Kidney (tissue), 13 donors: ENCODE measurements at regions not wholly inside any gene's neighbourhood (a gene's known extent, or its start where the extent isn't known, plus 50 kb on each side); places are given as distances from the start of the nearest gene placed in this dataset.
"Not testable (repeated sequence)": the region's sequence is repeated elsewhere in the genome, so short reads cannot be mapped to it uniquely, and the experiment has no call there.

Experiments
- DNase-seq, 5 donors: peaks; one replicate each; pipeline ENCODE4 v3.0.0-alpha.2; 2013 to 2020
- FAIRE-seq: peaks from 2 replicates; lab custom pipeline; 2012; peaks lifted over from hg19 to GRCh38; lab: Jason Lieb, UNC
- H3K27ac ChIP-seq, 2 donors: one replicate each; pipeline ENCODE4 v1.7.0; 2013; ENCODE audit warnings: low read depth in 2 of 2, low read length in 2 of 2, inconsistent platforms in 1 of 2
- H3K27me3 ChIP-seq: one replicate; pipeline ENCODE4 v1.7.1; 2013; ENCODE audit warnings: low read length, inconsistent platforms; ENCODE audit not compliant: control insufficient read depth, insufficient read depth
- H3K36me3 ChIP-seq, 3 donors: one replicate each; pipeline versions ENCODE4 v1.7.0 to v1.7.1; 2013; ENCODE audit warnings: low read length in 3 of 3, control low read depth in 1 of 3, inconsistent platforms in 1 of 3; ENCODE audit not compliant: insufficient read depth in 3 of 3, control insufficient read depth in 2 of 3
- H3K4me1 ChIP-seq, 3 donors: one replicate each; pipeline versions ENCODE4 v1.7.0 to v1.7.1; 2013; ENCODE audit warnings: low read length in 3 of 3, inconsistent platforms in 1 of 3, low read depth in 1 of 3; ENCODE audit not compliant: control insufficient read depth in 2 of 3, insufficient read depth in 2 of 3
- H3K4me3 ChIP-seq, 3 donors: one replicate each; pipeline versions ENCODE4 v1.7.0 to v1.8.1; 2013; ENCODE audit warnings: low read length in 3 of 3, control low read depth in 1 of 3, inconsistent platforms in 1 of 3
- H3K9ac ChIP-seq, 3 donors: one replicate each; pipeline versions ENCODE4 v1.7.0 to v1.7.1; 2013; ENCODE audit warnings: low read length in 3 of 3, control low read depth in 1 of 3, inconsistent platforms in 1 of 3
- H3K9me3 ChIP-seq, 3 donors: one replicate each; pipeline versions ENCODE4 v1.7.0 to v1.7.1; 2013; ENCODE audit warnings: low read length in 3 of 3, control low read depth in 1 of 3, inconsistent platforms in 1 of 3; ENCODE audit not compliant: control insufficient read depth in 2 of 3, insufficient read depth in 1 of 3
- CTCF ChIP-seq: IDR thresholded peaks from 3 replicates; pipeline ENCODE4 v1.5.1; 2012; ENCODE audit warnings: mild to moderate bottlenecking, moderate library complexity, borderline replicate concordance; ENCODE audit not compliant: insufficient read depth; ENCODE audit errors: extremely low read depth
- intact Hi-C: fragments of 100-400 bp; cut with DNase I; formaldehyde crosslinking; loops from one replicate; pipeline ENCODE4 v1.11.1; 2022
- donor health status: control.
- donor health status: control.
- donor health status: control.
- donor health status: control.
- donor health status: control.
- donor health status: DM: yes; HTN: yes; CAD: no.
- donor health status: Normal renal cell carcinoma (clear cell type).

DNA sequence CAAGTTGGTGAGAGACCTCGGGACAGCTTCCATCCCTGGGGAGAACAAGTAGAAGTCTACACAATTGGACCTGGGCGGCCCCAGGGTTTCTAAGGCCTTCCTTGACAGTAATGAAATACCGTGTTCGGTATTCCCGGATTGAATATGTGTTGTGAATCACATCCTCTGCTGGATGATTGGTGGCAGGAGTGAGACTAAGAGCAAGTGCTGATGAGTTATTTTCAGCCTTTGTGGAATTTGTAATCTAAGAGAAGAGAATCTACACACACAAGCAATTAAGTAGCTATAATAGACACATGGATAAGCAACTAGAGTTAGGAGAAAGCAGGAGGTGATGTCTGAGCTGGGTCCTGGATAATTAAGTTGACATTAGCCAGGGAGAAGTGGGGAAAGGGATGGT lies 64.8 kb upstream of the VWC2 start:
- H3K9me3 ChIP-seq: no peaks in the 10 kb centered on the region
- H3K9ac ChIP-seq: no peak overlapping the region
- no peak overlapping the region for H3K4me3 ChIP-seq
- DNase-seq: no peak
- TF ChIP-seq CTCF: no peak
- no peaks in the 10 kb centered on the region for H3K27me3 ChIP-seq
- FAIRE-seq: no peak
- H3K36me3 ChIP-seq: no peaks in the 10 kb centered on the region
- no peak overlapping the region for H3K27ac ChIP-seq
- no peaks in the 10 kb centered on the region for H3K4me1 ChIP-seq
- intact Hi-C loops: no loop called here

GRCh38 chr7:49711072-49711723 lies 62.2 kb upstream of the VWC2 start:
- H3K27ac ChIP-seq, H3K9ac ChIP-seq, FAIRE-seq, H3K4me1 ChIP-seq, H3K36me3 ChIP-seq, H3K27me3 ChIP-seq, intact Hi-C loops, H3K9me3 ChIP-seq, H3K4me3 ChIP-seq: not testable (repeated sequence)
- DNase-seq: peak in 1 of 5 donors; percentile 62

DNA sequence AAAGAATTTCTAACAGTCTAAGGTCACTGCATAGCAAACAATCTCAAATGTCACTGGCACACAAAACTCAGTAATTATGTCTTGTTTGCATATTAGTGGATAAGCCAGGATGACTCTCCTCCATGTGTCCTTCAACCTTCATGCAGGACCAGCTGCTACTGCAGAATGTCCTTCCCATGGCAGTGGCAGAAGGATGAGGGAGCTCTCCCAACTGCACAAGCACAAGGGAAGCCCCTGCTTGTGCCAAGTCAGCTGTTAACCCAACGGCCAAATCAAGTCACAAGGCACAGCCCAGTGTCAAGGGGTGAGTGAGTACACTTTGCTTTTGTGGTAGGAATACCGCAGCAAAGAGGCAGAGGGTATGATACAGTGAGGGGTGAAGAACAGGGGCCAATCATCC lies 59.3 kb upstream of the VWC2 start:
- no peak overlapping the region for H3K4me3 ChIP-seq
- H3K36me3 ChIP-seq: no peaks in the 10 kb centered on the region
- DNase-seq (no peak), FAIRE-seq (no peak)
- no peak overlapping the region for H3K27ac ChIP-seq
- H3K27me3 ChIP-seq: no peaks in the 10 kb centered on the region
- no peaks in the 10 kb centered on the region for H3K4me1 ChIP-seq
- no peaks in the 10 kb centered on the region for H3K9me3 ChIP-seq
- no peak overlapping the region for H3K9ac ChIP-seq
- no peak for TF ChIP-seq CTCF
- intact Hi-C loops: no loop called here

- H3K9ac ChIP-seq: no peak overlapping the region
- no peak overlapping the region for H3K27ac ChIP-seq
- no peaks in the 10 kb centered on the region for H3K4me1 ChIP-seq
- intact Hi-C loops: no loop called here
- no peak for FAIRE-seq
- H3K9me3 ChIP-seq: no peaks in the 10 kb centered on the region
- DNase-seq: no peak
- H3K27me3 ChIP-seq: no peaks in the 10 kb centered on the region
- no peaks in the 10 kb centered on the region for H3K36me3 ChIP-seq
- no peak overlapping the region for H3K4me3 ChIP-seq
- TF ChIP-seq CTCF: no peak
Measured at GRCh38 chr7:49715486-49715885, 58.0 kb upstream of the VWC2 start.
